IMR-90 (cell line): ENCODE measurements at regions not wholly inside any gene's neighbourhood (a gene's known extent, or its start where the extent isn't known, plus 50 kb on each side); places are given as distances from the start of the nearest gene placed in this dataset.
A peak's percentile ranks its signal among the peaks of the same experiment; 100 is the strongest.

Experiments used
- ATAC-seq: fragments of 200-7000 bp; cut with Tn5 transposase; 2 replicates; pipeline ENCODE4 v1.9.1; 2020; ENCODE audit warnings: low read depth, mild to moderate bottlenecking, moderate library complexity
- BruUV-seq: library from RNA; stranded (reverse); fragments of 400-500 nt; replicated peaks from 2 replicates; lab custom pipeline; 2021; lab: Mats Ljungman, UMichigan
- CTCF ChIA-PET: fragments of 300-600 bp; formaldehyde crosslinking; extraction: SDS; loops from one replicate; lab custom pipeline; 2021; ENCODE audit warnings: antibody characterized with exemption; lab: Yijun Ruan, JAX
- POLR2A ChIA-PET: fragments of 300-600 bp; sonication (Branson Sonifier 250); formaldehyde crosslinking; loops from one replicate; lab custom pipeline; 2022; ENCODE audit warnings: antibody characterized with exemption; ENCODE audit not compliant: unreplicated experiment; lab: Charles Lee
- DNase-seq: peaks from one replicate; pipeline ENCODE4 v3.0.0; 2013
- H2AFZ ChIP-seq: replicated peaks from 2 replicates; pipeline ENCODE3; 2013; ENCODE audit warnings: low read length, mild to moderate bottlenecking; ENCODE audit not compliant: poor library complexity
- H2AK5ac ChIP-seq: 2 replicates; pipeline ENCODE4 v1.6.1; 2013; ENCODE audit warnings: low read depth, low read length, inconsistent platforms
- H2AK9ac ChIP-seq: replicated peaks from 2 replicates; pipeline ENCODE3; 2013; ENCODE audit warnings: mild to moderate bottlenecking, low read depth, low read length, moderate library complexity; ENCODE audit not compliant: poor library complexity
- H2BK120ac ChIP-seq: 2 replicates; pipeline ENCODE4 v1.6.1; 2013; ENCODE audit warnings: low read depth, low read length, inconsistent platforms
- H2BK15ac ChIP-seq: 3 replicates; pipeline ENCODE4 v1.6.1; 2013; ENCODE audit warnings: low read depth, low read length, inconsistent platforms
- H2BK20ac ChIP-seq: 2 replicates; pipeline ENCODE4 v1.6.1; 2013; ENCODE audit warnings: low read depth, mild to moderate bottlenecking, inconsistent platforms, low read length, moderate library complexity
- H2BK5ac ChIP-seq: 2 replicates; pipeline ENCODE4 v1.6.1; 2013; ENCODE audit warnings: mild to moderate bottlenecking, low read depth, low read length, inconsistent platforms; ENCODE audit not compliant: poor library complexity, severe bottlenecking
- H3K14ac ChIP-seq: replicated peaks from 2 replicates; pipeline ENCODE4 v1.6.1; 2013; ENCODE audit warnings: low read depth, low read length, inconsistent platforms
- H3K18ac ChIP-seq: 2 replicates; pipeline ENCODE4 v1.6.1; 2013; ENCODE audit warnings: low read depth, low read length, control low read depth
- H3K23ac ChIP-seq: 2 replicates; pipeline ENCODE4 v1.6.1; 2013; ENCODE audit warnings: low read depth, low read length, inconsistent platforms
- H3K27ac ChIP-seq: 2 replicates; pipeline ENCODE4 v1.5.1; 2013; ENCODE audit warnings: mild to moderate bottlenecking, control low read depth, low read length; ENCODE audit not compliant: insufficient read depth
- H3K27me3 ChIP-seq: 2 replicates; pipeline ENCODE4 v1.6.1; 2013; ENCODE audit warnings: low read length; ENCODE audit not compliant: control insufficient read depth, insufficient read depth
- H3K36me3 ChIP-seq: 2 replicates; pipeline ENCODE4 v1.6.1; 2013; ENCODE audit warnings: low read length, mixed read lengths; ENCODE audit not compliant: control insufficient read depth, insufficient read depth
- H3K4ac ChIP-seq: 2 replicates; pipeline ENCODE4 v1.6.1; 2013; ENCODE audit warnings: low read depth, low read length, inconsistent platforms
- H3K4me1 ChIP-seq: 2 replicates; pipeline ENCODE4 v1.6.1; 2013; ENCODE audit warnings: low read length, mixed read lengths; ENCODE audit not compliant: control insufficient read depth, insufficient read depth
- H3K4me2 ChIP-seq: 2 replicates; pipeline ENCODE4 v1.6.1; 2013; ENCODE audit warnings: low read depth, mild to moderate bottlenecking, control low read depth, low read length, moderate library complexity
- H3K4me3 ChIP-seq: 2 replicates; pipeline ENCODE4 v1.5.1; 2013; ENCODE audit warnings: low read depth, mild to moderate bottlenecking, control low read depth, low read length, moderate library complexity; ENCODE audit not compliant: insufficient read depth
- H3K56ac ChIP-seq: 2 replicates; pipeline ENCODE4 v1.6.1; 2013; ENCODE audit warnings: low read length, inconsistent platforms; ENCODE audit not compliant: insufficient read depth; ENCODE audit errors: extremely low read depth
- H3K79me1 ChIP-seq, 2 experiments: 2 replicates each; pipeline ENCODE4 v1.6.1; 2013; ENCODE audit warnings: low read length in 2 of 2, inconsistent platforms in 1 of 2, low read depth in 1 of 2
- H3K9ac ChIP-seq: 2 replicates; pipeline ENCODE4 v1.6.1; 2013; ENCODE audit warnings: low read depth, low read length, control low read depth
- H3K9me1 ChIP-seq: 2 replicates; pipeline ENCODE4 v1.6.1; 2013; ENCODE audit warnings: low read length, inconsistent platforms; ENCODE audit not compliant: insufficient read depth
- H3K9me3 ChIP-seq: 2 replicates; pipeline ENCODE4 v1.6.1; 2013; ENCODE audit warnings: low read length; ENCODE audit not compliant: control insufficient read depth, insufficient read depth
- H4K20me1 ChIP-seq: 2 replicates; pipeline ENCODE4 v1.6.1; 2013; ENCODE audit warnings: low read length, inconsistent platforms; ENCODE audit not compliant: insufficient read depth
- H4K5ac ChIP-seq: 2 replicates; pipeline ENCODE4 v1.6.1; 2013; ENCODE audit warnings: mild to moderate bottlenecking, low read depth, low read length, control low read depth
- H4K8ac ChIP-seq, 2 experiments: 2 replicates each; pipeline ENCODE4 v1.6.1; 2013; ENCODE audit warnings: low read depth in 2 of 2, low read length in 2 of 2, control low read depth in 1 of 2, inconsistent platforms in 1 of 2
- H4K91ac ChIP-seq: 2 replicates; pipeline ENCODE4 v1.6.1; 2013; ENCODE audit warnings: low read depth, low read length, inconsistent platforms; ENCODE audit not compliant: insufficient read depth
- RAD21 ChIP-seq: IDR thresholded peaks from 2 replicates; pipeline ENCODE4 v1.6.1; 2012; ENCODE audit warnings: low read length, improper control_type of control experiment
- RCOR1 ChIP-seq: IDR thresholded peaks from 2 replicates; pipeline ENCODE4 v1.6.1; 2012; ENCODE audit warnings: mild to moderate bottlenecking, low read length, improper control_type of control experiment; ENCODE audit not compliant: insufficient replicate concordance
- WGBS, 2 experiments: methylation state at CpG; one replicate each; pipeline versions ENCODE4 v1.1.5 to v1.1.7; 2013; ENCODE audit warnings: missing lambda C conversion rate in 2 of 2; ENCODE audit not compliant: insufficient read length in 1 of 2; ENCODE audit errors: extremely low coverage in 2 of 2; 5-methylcytosine and 5-hydroxymethylcytosine counted together
- dilution Hi-C: fragments of 300-500 bp; cut with HindIII; formaldehyde crosslinking; loops from one replicate; pipeline ENCODE4 v1.14.3; 2018; ENCODE audit warnings: low sequenced_read_pairs; ENCODE audit not compliant: unreplicated experiment
- in situ Hi-C: fragments of 300-500 bp; cut with MboI; formaldehyde crosslinking; loops from 3 replicates; pipeline ENCODE4 v1.14.3; 2019; ENCODE audit warnings: low sequenced_read_pairs, inconsistent platforms, mixed read lengths
- intact Hi-C: fragments of 100-400 bp; cut with micrococcal nuclease; formaldehyde crosslinking; loops from 2 replicates; pipeline ENCODE4 v1.10.0; 2022

DNA sequence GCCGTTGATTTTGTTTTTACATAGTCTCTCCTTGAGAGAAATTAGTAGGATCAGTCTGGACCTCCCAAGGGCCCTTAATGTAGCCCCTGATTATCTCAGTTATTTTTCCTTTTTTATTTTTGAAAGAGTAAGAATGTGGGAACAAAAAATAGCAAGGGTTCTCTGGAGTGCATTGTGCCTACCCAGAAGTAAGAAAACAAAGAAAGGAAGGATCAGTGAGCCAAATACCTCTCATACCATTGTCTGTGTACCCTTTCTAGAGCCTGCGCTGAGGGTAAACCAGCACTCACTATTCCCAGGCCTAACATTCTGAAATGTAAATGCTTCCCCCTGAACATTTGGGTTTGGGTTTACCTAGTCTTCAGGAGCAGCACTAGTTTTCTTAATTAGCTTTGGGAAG, 213.0 kb upstream of the TARS1 start:
- in situ Hi-C loops: no loop called here
- CTCF ChIA-PET: interaction anchor here (0.6 kb wide), 1 partner anchor 1730 kb away, joined by 3 read pairs; no protein-coding TSS in a partner anchor
- Histone ChIP-seq H3K79me1 (no peaks in the 10 kb centered on the region), H2BK5ac (peak overlapping the region; percentile 53), H3K4me3 (no peak overlapping the region), H2BK15ac (no peak overlapping the region), H3K9me3 (peaks cover 4% of the 10 kb centered on the region; the same call in 1 of the 2 replicates), H3K56ac (no peak overlapping the region), H3K14ac (0 out of 2 replicates have a peak overlapping the region, but pooled peaks have one; percentile 19), H3K27me3 (no peaks in the 10 kb centered on the region), H2BK120ac (0 out of 2 replicates have a peak overlapping the region, but pooled peaks have one; percentile 5), H3K36me3 (no peaks in the 10 kb centered on the region), H4K20me1 (no peaks in the 10 kb centered on the region), H2BK20ac (peak overlapping the region; percentile 39; the same call in 1 of the 2 replicates), H3K23ac (no peak overlapping the region), H2AFZ (no peak overlapping the region), H4K8ac (no peak overlapping the region), H2AK5ac (no peak overlapping the region), H3K4me2 (no peak overlapping the region), H3K4ac (no peak overlapping the region; the same call in 1 of the 2 replicates), H4K91ac (peak overlapping the region; percentile 36; the same call in 1 of the 2 replicates), H4K5ac (no peak overlapping the region), H3K9me1 (no peaks in the 10 kb centered on the region), H3K27ac (no peak overlapping the region; the same call in 1 of the 2 replicates), H3K4me1 (peaks cover 3% of the 10 kb centered on the region), H3K9ac (peak overlapping the region; percentile 60; the same call in 1 of the 2 replicates), H3K18ac (peak overlapping the region; percentile 57; the same call in 1 of the 2 replicates), H2AK9ac (no peak overlapping the region)
- intact Hi-C loops: no loop called here
- no peak for TF ChIP-seq RCOR1
- TF ChIP-seq RAD21: no peak
- POLR2A ChIA-PET: no interaction called here
- WGBS, 2 experiments: no CpG with 5 or more reads among the region's 2 CpGs
- ATAC-seq: no peak
- no TSS peak for BruUV-seq
- dilution Hi-C loops: no loop called here
- no peak for DNase-seq
